ENCODE measurements at regions not wholly inside any gene's neighbourhood (a gene's known extent, or its start where the extent isn't known, plus 50 kb on each side); places are given as distances from the start of the nearest gene placed in this dataset.

DNA sequence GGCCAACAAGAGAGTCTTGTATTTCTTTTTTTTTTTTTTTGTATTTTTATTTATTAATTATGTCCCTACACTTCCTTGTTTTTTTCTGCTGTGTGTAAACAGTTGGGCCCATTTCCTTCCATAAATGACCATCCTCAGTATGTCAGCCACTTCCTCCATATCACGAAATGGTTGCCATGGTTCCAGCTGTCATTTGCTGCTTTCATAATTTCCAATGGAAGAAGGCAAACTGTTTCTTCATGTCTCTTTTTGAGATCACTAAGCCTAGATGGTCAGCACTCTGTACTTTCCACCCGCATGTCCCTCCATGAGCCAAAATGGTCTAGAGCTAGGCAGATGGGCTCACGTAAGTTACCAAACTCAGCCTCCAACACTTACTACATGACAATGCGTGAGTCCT, 133.5 kb upstream of the FOXF1 start:
- no peak overlapping the region for H3K27ac ChIP-seq (ENCODE audit: control insufficient read depth, insufficient read depth, low read length)
- no peak for DNase-seq (ENCODE audit: low read depth, low spot score)
- dilution Hi-C loops (cut with MboI; ENCODE audit: extremely low pct_ligation_motif_present, low sequenced_read_pairs), result no loop called here
- H3K9me1 ChIP-seq (ENCODE audit: control insufficient read depth, extremely low read depth, insufficient read depth, low read length), result no peaks in the 10 kb centered on the region
- H3K4me3 ChIP-seq (ENCODE audit: control insufficient read depth in 2 of 3, extremely low read depth in 1 of 3, insufficient read depth in 2 of 3, low read depth in 1 of 3, low read length in 3 of 3), result no peak overlapping the region
- FAIRE-seq, result no peak
- H3K4me2 ChIP-seq (ENCODE audit: control insufficient read depth, extremely low read depth, insufficient read depth, low read depth, low read length), result no peak overlapping the region
- no peaks in the 10 kb centered on the region for H3K36me3 ChIP-seq (ENCODE audit: control insufficient read depth in 2 of 2, extremely low read depth in 1 of 2, insufficient read depth in 2 of 2, low read length in 2 of 2)
- H3K79me2 ChIP-seq (ENCODE audit: control insufficient read depth, insufficient read depth, low read length), result no peaks in the 10 kb centered on the region
- peaks cover 6% of the 10 kb centered on the region for H3K9me3 ChIP-seq (ENCODE audit: control insufficient read depth, low read depth, low read length)
- TF ChIP-seq, protein P1, sequence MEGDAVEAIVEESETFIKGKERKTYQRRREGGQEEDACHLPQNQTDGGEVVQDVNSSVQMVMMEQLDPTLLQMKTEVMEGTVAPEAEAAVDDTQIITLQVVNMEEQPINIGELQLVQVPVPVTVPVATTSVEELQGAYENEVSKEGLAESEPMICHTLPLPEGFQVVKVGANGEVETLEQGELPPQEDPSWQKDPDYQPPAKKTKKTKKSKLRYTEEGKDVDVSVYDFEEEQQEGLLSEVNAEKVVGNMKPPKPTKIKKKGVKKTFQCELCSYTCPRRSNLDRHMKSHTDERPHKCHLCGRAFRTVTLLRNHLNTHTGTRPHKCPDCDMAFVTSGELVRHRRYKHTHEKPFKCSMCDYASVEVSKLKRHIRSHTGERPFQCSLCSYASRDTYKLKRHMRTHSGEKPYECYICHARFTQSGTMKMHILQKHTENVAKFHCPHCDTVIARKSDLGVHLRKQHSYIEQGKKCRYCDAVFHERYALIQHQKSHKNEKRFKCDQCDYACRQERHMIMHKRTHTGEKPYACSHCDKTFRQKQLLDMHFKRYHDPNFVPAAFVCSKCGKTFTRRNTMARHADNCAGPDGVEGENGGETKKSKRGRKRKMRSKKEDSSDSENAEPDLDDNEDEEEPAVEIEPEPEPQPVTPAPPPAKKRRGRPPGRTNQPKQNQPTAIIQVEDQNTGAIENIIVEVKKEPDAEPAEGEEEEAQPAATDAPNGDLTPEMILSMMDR (optimal IDR thresholded peaks at IDR 0.05 in 1 of 3, IDR thresholded peaks at IDR 0.05 in 1 of 3, conservative IDR thresholded peaks at IDR 0.05 in 1 of 3; ENCODE audit: extremely low read depth in 1 of 3, insufficient read depth in 2 of 3, low read length in 3 of 3), result no peak
- no peak for TF ChIP-seq EZH2 (IDR thresholded peaks at IDR 0.05; ENCODE audit: low read length)
- H3K4me1 ChIP-seq (ENCODE audit: control insufficient read depth, extremely low read depth, insufficient read depth, low read length), result no peaks in the 10 kb centered on the region
- no peak overlapping the region for H2AFZ ChIP-seq (ENCODE audit: control insufficient read depth, low read length)
- no peak overlapping the region for H3K9ac ChIP-seq (ENCODE audit: control insufficient read depth, extremely low read depth, insufficient read depth, low read length)
- H3K27me3 ChIP-seq (ENCODE audit: control insufficient read depth, extremely low read depth, insufficient read depth, low read length), result no peaks in the 10 kb centered on the region
- H4K20me1 ChIP-seq (ENCODE audit: control insufficient read depth, extremely low read depth, insufficient read depth, low read length), result no peaks in the 10 kb centered on the region

DNA sequence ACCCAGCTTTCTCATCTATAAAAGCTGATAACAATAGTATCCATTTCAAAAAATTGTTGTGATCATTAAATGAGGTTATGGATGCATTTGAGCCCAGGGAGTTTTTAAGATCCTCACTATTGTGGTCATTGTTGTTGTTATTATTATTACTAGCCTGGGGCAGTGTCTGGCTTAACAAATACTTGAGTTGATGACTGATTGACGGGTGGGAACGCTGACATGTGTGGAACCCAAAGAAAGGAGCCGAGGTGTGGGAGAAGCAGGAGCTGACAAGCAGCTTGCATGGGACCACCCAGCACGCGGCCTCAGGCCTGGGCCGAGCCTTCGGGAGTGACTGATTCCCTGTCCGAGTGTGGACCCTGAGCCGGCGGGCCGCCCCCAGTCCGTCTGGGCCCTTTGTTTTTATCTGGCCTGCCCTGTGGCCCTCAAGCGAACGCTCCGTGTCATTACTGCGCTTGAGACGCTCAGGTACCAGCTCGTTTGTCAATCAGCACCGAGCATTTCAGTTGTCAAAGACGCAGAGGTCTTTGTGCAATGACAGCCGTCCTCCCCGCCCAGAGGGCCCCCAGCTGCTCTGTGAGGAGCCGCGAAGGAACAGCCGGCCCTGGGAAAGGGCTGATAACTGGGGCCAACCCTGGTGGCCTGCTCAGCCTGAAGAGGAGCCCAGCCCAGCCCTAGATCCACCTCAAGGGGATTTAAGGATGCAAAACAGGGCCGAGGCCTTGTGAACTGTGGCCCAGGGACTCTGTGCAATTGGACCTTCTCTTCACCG, 132.9 kb upstream of the FOXF1 start:
- no peak overlapping the region for H3K4me3 ChIP-seq (ENCODE audit: control insufficient read depth in 2 of 3, extremely low read depth in 1 of 3, insufficient read depth in 2 of 3, low read depth in 1 of 3, low read length in 3 of 3)
- H3K27ac ChIP-seq (ENCODE audit: control insufficient read depth, insufficient read depth, low read length), result no peak overlapping the region
- no peaks in the 10 kb centered on the region for H4K20me1 ChIP-seq (ENCODE audit: control insufficient read depth, extremely low read depth, insufficient read depth, low read length)
- H2AFZ ChIP-seq (ENCODE audit: control insufficient read depth, low read length), result no peak overlapping the region
- no peaks in the 10 kb centered on the region for H3K4me1 ChIP-seq (ENCODE audit: control insufficient read depth, extremely low read depth, insufficient read depth, low read length)
- H3K9me1 ChIP-seq (ENCODE audit: control insufficient read depth, extremely low read depth, insufficient read depth, low read length), result no peaks in the 10 kb centered on the region
- no peak overlapping the region for H3K9ac ChIP-seq (ENCODE audit: control insufficient read depth, extremely low read depth, insufficient read depth, low read length)
- dilution Hi-C loops (cut with MboI; ENCODE audit: extremely low pct_ligation_motif_present, low sequenced_read_pairs), result no loop called here
- H3K36me3 ChIP-seq (ENCODE audit: control insufficient read depth in 2 of 2, extremely low read depth in 1 of 2, insufficient read depth in 2 of 2, low read length in 2 of 2), result no peaks in the 10 kb centered on the region
- no peaks in the 10 kb centered on the region for H3K27me3 ChIP-seq (ENCODE audit: control insufficient read depth, extremely low read depth, insufficient read depth, low read length)
- no peaks in the 10 kb centered on the region for H3K79me2 ChIP-seq (ENCODE audit: control insufficient read depth, insufficient read depth, low read length)
- no peak overlapping the region for H3K4me2 ChIP-seq (ENCODE audit: control insufficient read depth, extremely low read depth, insufficient read depth, low read depth, low read length)
- DNase-seq (ENCODE audit: low read depth, low spot score) (no peak), FAIRE-seq (no peak)
- TF ChIP-seq EZH2 (IDR thresholded peaks at IDR 0.05; ENCODE audit: low read length), result no peak
- TF ChIP-seq, protein P1 (optimal IDR thresholded peaks at IDR 0.05 in 1 of 3, IDR thresholded peaks at IDR 0.05 in 1 of 3, conservative IDR thresholded peaks at IDR 0.05 in 1 of 3; ENCODE audit: extremely low read depth in 1 of 3, insufficient read depth in 2 of 3, low read length in 3 of 3), result no peak
- H3K9me3 ChIP-seq (ENCODE audit: control insufficient read depth, low read depth, low read length), result peaks cover 6% of the 10 kb centered on the region

Data from keratinocyte (primary cell).